Neural progenitor cell (in vitro differentiated cells): ENCODE measurements at regions not wholly inside any gene's neighbourhood (a gene's known extent, or its start where the extent isn't known, plus 50 kb on each side); places are given as distances from the start of the nearest gene placed in this dataset.

Source experiments
- DNase-seq: peaks from one replicate; pipeline ENCODE4 v3.0.0-alpha.2; 2016; ENCODE audit warnings: low spot score
- H2AFZ ChIP-seq: fragments of 200-600 bp; sonication (generic); replicated peaks from 2 replicates; pipeline ENCODE4 v1.6.1; 2016; ENCODE audit warnings: antibody characterized with exemption
- H3F3A ChIP-seq: fragments of 200-600 bp; sonication (generic); 2 replicates; pipeline ENCODE4 v1.6.1; 2016; ENCODE audit warnings: antibody characterized with exemption, low read depth
- H3K27ac ChIP-seq: fragments of 200-600 bp; sonication (generic); 2 replicates; pipeline ENCODE4 v1.5.1; 2016; ENCODE audit warnings: mild to moderate bottlenecking
- H3K27me3 ChIP-seq: fragments of 200-600 bp; sonication (generic); 2 replicates; pipeline ENCODE4 v1.6.1; 2016; ENCODE audit warnings: mild to moderate bottlenecking, moderate library complexity
- H3K36me3 ChIP-seq: fragments of 200-600 bp; sonication (generic); 2 replicates; pipeline ENCODE4 v1.5.1; 2016
- H3K4me1 ChIP-seq: fragments of 200-600 bp; sonication (generic); 2 replicates; pipeline ENCODE4 v1.6.1; 2016; ENCODE audit warnings: mixed run types
- H3K4me2 ChIP-seq: fragments of 200-600 bp; sonication (generic); 2 replicates; pipeline ENCODE4 v1.6.1; 2016
- H3K4me3 ChIP-seq: fragments of 200-600 bp; sonication (generic); 2 replicates; pipeline ENCODE4 v1.5.1; 2016
- H3K79me2 ChIP-seq: fragments of 200-600 bp; sonication (generic); 2 replicates; pipeline ENCODE4 v1.6.1; 2016; ENCODE audit warnings: low read depth
- H3K9ac ChIP-seq: fragments of 200-600 bp; sonication (generic); 2 replicates; pipeline ENCODE4 v1.6.1; 2016
- H3K9me3 ChIP-seq: fragments of 200-600 bp; sonication (generic); 2 replicates; pipeline ENCODE4 v1.5.1; 2016; ENCODE audit warnings: low read depth
- H4K20me1 ChIP-seq: fragments of 200-600 bp; sonication (generic); 2 replicates; pipeline ENCODE4 v1.6.1; 2016; ENCODE audit warnings: low read depth
- H3K27ac Mint-ChIP-seq: 3 replicates; pipeline ENCODE4 v1.8.0; 2021; ENCODE audit warnings: mixed read lengths
- H3K27me3 Mint-ChIP-seq: 2 replicates; pipeline ENCODE4 v1.8.0; 2022; ENCODE audit warnings: low read depth, mild to moderate bottlenecking, inconsistent platforms, moderate library complexity, mixed read lengths; ENCODE audit not compliant: insufficient read depth
- H3K36me3 Mint-ChIP-seq: 3 replicates; pipeline ENCODE4 v1.8.0; 2021; ENCODE audit warnings: mixed read lengths
- H3K4me1 Mint-ChIP-seq: 3 replicates; pipeline ENCODE4 v1.8.0; 2021; ENCODE audit warnings: mixed read lengths
- H3K4me3 Mint-ChIP-seq: 3 replicates; pipeline ENCODE4 v1.8.0; 2021; ENCODE audit warnings: mild to moderate bottlenecking, moderate library complexity, mixed read lengths
- H3K9me3 Mint-ChIP-seq: 3 replicates; pipeline ENCODE4 v1.8.0; 2020; ENCODE audit warnings: mixed read lengths
- CTCF ChIP-seq: fragments of 200-600 bp; sonication (generic); IDR thresholded peaks from 2 replicates; pipeline ENCODE4 v1.5.1; 2017; ENCODE audit warnings: antibody characterized with exemption, mild to moderate bottlenecking
- EZH2 ChIP-seq: fragments of 200-600 bp; sonication (generic); IDR thresholded peaks from 2 replicates; pipeline ENCODE4 v1.6.1; 2017; ENCODE audit warnings: antibody characterized with exemption, mild to moderate bottlenecking, moderate library complexity
- EZH2phosphoT487 ChIP-seq: fragments of 200-600 bp; sonication (generic); IDR thresholded peaks from 2 replicates; pipeline ENCODE4 v1.6.1; 2017; ENCODE audit warnings: antibody characterized with exemption

- Histone ChIP-seq H3K9me3 (no peaks in the 10 kb centered on the region), H3K4me1 (peaks cover 5% of the 10 kb centered on the region), H3K9ac (no peak overlapping the region), H3K36me3 (no peaks in the 10 kb centered on the region), H2AFZ (no peak overlapping the region), H4K20me1 (no peaks in the 10 kb centered on the region), H3K27ac (no peak overlapping the region), H3K79me2 (no peaks in the 10 kb centered on the region), H3K4me3 (no peak overlapping the region), H3K27me3 (no peaks in the 10 kb centered on the region), H3F3A (no peaks in the 10 kb centered on the region), H3K4me2 (no peak overlapping the region)
- Mint-ChIP-seq H3K4me3 (no peak overlapping the region), H3K27ac (no peak overlapping the region), H3K9me3 (no peaks in the 10 kb centered on the region), H3K4me1 (peaks cover 9% of the 10 kb centered on the region), H3K27me3 (peaks cover 7% of the 10 kb centered on the region), H3K36me3 (no peaks in the 10 kb centered on the region)
- DNase-seq, result no peak
- TF ChIP-seq EZH2 (no peak), EZH2phosphoT487 (no peak), CTCF (no peak)
Measured at GRCh38 chr12:124640056-124640455, 72.6 kb upstream of the NCOR2 start.

GRCh38 chr12:124639122-124639806 is 71.9 kb upstream of the NCOR2 start:
- Histone ChIP-seq H3K36me3 (no peaks in the 10 kb centered on the region), H3K4me2 (no peak overlapping the region), H3K9ac (no peak overlapping the region), H3K9me3 (no peaks in the 10 kb centered on the region), H3F3A (no peaks in the 10 kb centered on the region), H4K20me1 (no peaks in the 10 kb centered on the region), H2AFZ (no peak overlapping the region), H3K4me1 (peaks cover 5% of the 10 kb centered on the region), H3K79me2 (no peaks in the 10 kb centered on the region), H3K27me3 (no peaks in the 10 kb centered on the region), H3K27ac (no peak overlapping the region), H3K4me3 (no peak overlapping the region)
- no peaks in the 10 kb centered on the region for H3K9me3 Mint-ChIP-seq
- no peak overlapping the region for H3K27ac Mint-ChIP-seq
- no peak for TF ChIP-seq EZH2phosphoT487
- no peak for TF ChIP-seq CTCF
- peaks cover 7% of the 10 kb centered on the region for H3K4me1 Mint-ChIP-seq
- no peak overlapping the region for H3K4me3 Mint-ChIP-seq
- no peak for DNase-seq
- no peaks in the 10 kb centered on the region for H3K36me3 Mint-ChIP-seq
- peaks cover 7% of the 10 kb centered on the region for H3K27me3 Mint-ChIP-seq

GRCh38 chr12:124637581-124637981 is 70.2 kb upstream of the NCOR2 start:
- no peaks in the 10 kb centered on the region for H3K36me3 ChIP-seq
- TF ChIP-seq CTCF, result no peak
- TF ChIP-seq EZH2, result no peak
- TF ChIP-seq EZH2phosphoT487, result no peak

More at GRCh38 chr12:124637581-124637981, 70.2 kb upstream of the NCOR2 start:
- no peak overlapping the region for H3K4me2 ChIP-seq
- no peaks in the 10 kb centered on the region for H3F3A ChIP-seq
- peaks cover 7% of the 10 kb centered on the region for H3K27me3 Mint-ChIP-seq
- no peak overlapping the region for H3K4me3 ChIP-seq
- H3K4me1 Mint-ChIP-seq, result peaks cover 14% of the 10 kb centered on the region
- peaks cover 6% of the 10 kb centered on the region for H3K4me1 ChIP-seq
- no peaks in the 10 kb centered on the region for H3K27me3 ChIP-seq
- H3K4me3 Mint-ChIP-seq, result no peak overlapping the region
- no peaks in the 10 kb centered on the region for H3K79me2 ChIP-seq
- no peak overlapping the region for H2AFZ ChIP-seq
- H3K9me3 ChIP-seq, result no peaks in the 10 kb centered on the region
- DNase-seq, result no peak
- no peaks in the 10 kb centered on the region for H3K9me3 Mint-ChIP-seq
- no peak overlapping the region for H3K27ac Mint-ChIP-seq
- no peak overlapping the region for H3K9ac ChIP-seq
- H4K20me1 ChIP-seq, result no peaks in the 10 kb centered on the region
- H3K27ac ChIP-seq, result no peak overlapping the region
- H3K36me3 Mint-ChIP-seq, result no peaks in the 10 kb centered on the region
